D721Med (cell line): ENCODE measurements at regions not wholly inside any gene's neighbourhood (a gene's known extent, or its start where the extent isn't known, plus 50 kb on each side); places are given as distances from the start of the nearest gene placed in this dataset.

Experiments
- DNase-seq: peaks from one replicate; pipeline ENCODE4 v3.0.0; 2011; ENCODE audit warnings: low spot score; ENCODE audit not compliant: insufficient read length
- FAIRE-seq: peaks from 2 replicates; lab custom pipeline; 2011; peaks lifted over from hg19 to GRCh38; lab: Jason Lieb, UNC
- TF ChIP-seq, protein P1 (sequence below): IDR thresholded peaks from 2 replicates; pipeline ENCODE4 v1.5.1; 2012; ENCODE audit warnings: mild to moderate bottlenecking, control low read depth; ENCODE audit not compliant: insufficient read depth; ENCODE audit errors: missing control alignments

DNA sequence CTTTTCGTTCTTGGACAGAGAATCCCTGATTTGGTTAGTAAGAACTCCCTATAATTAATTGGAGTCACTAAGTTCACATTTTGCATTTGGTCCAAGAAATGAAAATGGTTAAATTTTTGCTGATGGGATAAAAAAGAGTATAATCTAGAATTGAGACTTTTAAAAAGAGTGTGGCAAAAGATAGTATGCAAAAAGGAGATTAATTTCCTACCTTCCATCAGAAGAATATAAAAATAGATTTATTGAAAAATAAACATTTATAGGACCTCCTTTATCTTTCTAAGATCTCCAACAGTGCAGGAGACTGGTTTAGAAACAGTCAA lies 105.5 kb upstream of the EEF1E1 start:
- no peak for FAIRE-seq
- no peak for DNase-seq
- TF ChIP-seq, protein P1, sequence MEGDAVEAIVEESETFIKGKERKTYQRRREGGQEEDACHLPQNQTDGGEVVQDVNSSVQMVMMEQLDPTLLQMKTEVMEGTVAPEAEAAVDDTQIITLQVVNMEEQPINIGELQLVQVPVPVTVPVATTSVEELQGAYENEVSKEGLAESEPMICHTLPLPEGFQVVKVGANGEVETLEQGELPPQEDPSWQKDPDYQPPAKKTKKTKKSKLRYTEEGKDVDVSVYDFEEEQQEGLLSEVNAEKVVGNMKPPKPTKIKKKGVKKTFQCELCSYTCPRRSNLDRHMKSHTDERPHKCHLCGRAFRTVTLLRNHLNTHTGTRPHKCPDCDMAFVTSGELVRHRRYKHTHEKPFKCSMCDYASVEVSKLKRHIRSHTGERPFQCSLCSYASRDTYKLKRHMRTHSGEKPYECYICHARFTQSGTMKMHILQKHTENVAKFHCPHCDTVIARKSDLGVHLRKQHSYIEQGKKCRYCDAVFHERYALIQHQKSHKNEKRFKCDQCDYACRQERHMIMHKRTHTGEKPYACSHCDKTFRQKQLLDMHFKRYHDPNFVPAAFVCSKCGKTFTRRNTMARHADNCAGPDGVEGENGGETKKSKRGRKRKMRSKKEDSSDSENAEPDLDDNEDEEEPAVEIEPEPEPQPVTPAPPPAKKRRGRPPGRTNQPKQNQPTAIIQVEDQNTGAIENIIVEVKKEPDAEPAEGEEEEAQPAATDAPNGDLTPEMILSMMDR, result no peak

DNA sequence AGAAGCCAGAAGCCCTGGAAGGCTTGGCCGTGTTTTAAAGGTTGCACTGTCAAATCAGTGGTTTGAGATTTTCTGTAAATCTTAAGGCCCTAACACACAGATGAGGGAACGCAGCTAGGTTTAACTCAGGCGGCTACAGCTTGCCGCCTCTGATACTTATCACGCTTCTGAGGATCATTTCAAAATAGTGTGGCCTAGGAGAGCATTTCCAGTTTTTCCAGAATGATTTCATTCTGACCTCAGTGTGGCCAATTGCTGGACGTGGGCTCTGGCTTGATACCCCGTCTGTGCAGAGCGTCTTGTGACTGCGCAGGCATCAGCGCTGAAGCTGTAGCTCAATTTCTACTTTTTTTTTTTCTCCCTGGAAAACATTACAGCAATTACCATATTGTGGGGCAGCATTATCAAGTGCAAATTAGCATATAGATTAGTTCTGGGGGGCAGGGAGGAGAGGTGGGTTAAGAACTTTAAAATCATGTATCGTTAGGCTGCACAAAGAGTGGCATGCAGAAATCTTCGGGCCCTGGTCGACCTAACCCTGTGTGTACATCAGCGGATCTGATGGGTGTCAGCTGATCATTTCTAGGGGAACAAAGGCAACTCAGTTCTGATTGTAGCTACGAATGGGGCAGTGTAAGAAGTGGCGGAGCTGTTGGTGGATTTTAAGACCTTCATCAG lies 105.0 kb upstream of the EEF1E1 start:
- DNase-seq (no peak), FAIRE-seq (no peak)
- TF ChIP-seq, protein P1, result no peak

DNA sequence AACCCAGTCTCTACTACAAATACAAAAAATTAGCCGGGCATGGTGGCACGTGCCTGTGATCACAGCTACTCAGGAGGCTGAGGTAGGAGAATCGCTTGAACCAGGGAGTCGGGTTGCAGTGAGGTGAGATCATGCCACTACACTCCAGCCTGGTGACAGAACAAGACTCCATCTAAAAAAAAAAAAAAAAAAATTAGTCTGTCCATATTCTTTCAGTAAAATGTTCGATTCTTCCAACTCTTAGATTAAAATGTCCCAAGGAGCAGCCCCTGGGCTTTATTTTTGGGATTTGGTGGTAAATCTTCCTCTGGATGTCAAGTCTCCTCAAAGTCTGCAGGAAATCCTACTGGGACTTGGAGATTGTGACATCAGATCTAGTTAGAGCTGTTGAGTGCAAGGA lies 101.0 kb upstream of the EEF1E1 start:
- DNase-seq (no peak), FAIRE-seq (no peak)
- TF ChIP-seq, protein P1, result no peak

- FAIRE-seq (no peak), DNase-seq (no peak)
- TF ChIP-seq, protein P1, result no peak
Observed at GRCh38 chr6:8201679-8202078, 99.3 kb upstream of the EEF1E1 start.

DNA sequence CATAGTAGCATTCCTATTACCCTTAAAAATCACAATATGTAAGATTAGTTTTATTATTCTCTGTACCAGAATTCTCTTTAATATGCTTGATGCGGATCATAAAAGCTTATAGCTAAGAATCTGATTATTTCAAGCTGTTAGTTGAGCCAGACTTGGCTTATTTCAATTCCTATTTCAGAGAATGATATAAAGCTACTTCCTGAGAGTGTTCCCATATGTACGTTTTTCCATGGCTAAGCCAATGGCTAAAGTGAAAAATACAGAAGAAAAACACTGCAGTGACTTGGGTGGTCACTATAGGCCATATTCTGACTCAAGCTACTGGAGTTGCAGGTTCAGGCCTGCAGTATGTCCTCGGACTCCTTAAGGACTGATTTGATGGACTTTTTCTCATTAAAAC lies 97.9 kb upstream of the EEF1E1 start:
- DNase-seq, result no peak
- no peak for FAIRE-seq
- TF ChIP-seq, protein P1, result no peak

- DNase-seq, result no peak
- TF ChIP-seq, protein P1, result no peak
- no peak for FAIRE-seq
Observed at GRCh38 chr6:8195714-8196102, 93.4 kb upstream of the EEF1E1 start.

- DNase-seq, result no peak
- FAIRE-seq, result no peak
Observed at GRCh38 chr6:8195040-8195713, 92.8 kb upstream of the EEF1E1 start.

More at GRCh38 chr6:8195040-8195713, 92.8 kb upstream of the EEF1E1 start:
- TF ChIP-seq, protein P1, result peak; percentile 5
